ENCODE measurements at regions not wholly inside any gene's neighbourhood (a gene's known extent, or its start where the extent isn't known, plus 50 kb on each side); places are given as distances from the start of the nearest gene placed in this dataset.
A peak's percentile ranks its signal among the peaks of the same experiment; 100 is the strongest.
"Not testable (repeated sequence)": the region's sequence is repeated elsewhere in the genome, so short reads cannot be mapped to it uniquely, and the experiment has no call there.

- DNase-seq (ENCODE audit: low read depth, low spot score), result no peak
Observed at GRCh38 chr1:99062192-99062591, 57.5 kb upstream of the PLPPR5 start.

GRCh38 chr1:99069146-99069545 lies 64.5 kb upstream of the PLPPR5 start:
- DNase-seq (ENCODE audit: low read depth, low spot score), result peak; percentile 6

GRCh38 chr1:99078529-99078928 lies 73.9 kb upstream of the PLPPR5 start:
- DNase-seq (ENCODE audit: low read depth, low spot score), result not testable (repeated sequence)

- no peak for DNase-seq (ENCODE audit: low read depth, low spot score)
Observed at GRCh38 chr1:99082366-99082765, 77.7 kb upstream of the PLPPR5 start.

- DNase-seq (ENCODE audit: low read depth, low spot score), result no peak
Observed at GRCh38 chr1:99083338-99083737, 78.7 kb upstream of the PLPPR5 start.

- no peak for DNase-seq (ENCODE audit: low read depth, low spot score)
Observed at GRCh38 chr1:99084562-99084961, 79.9 kb upstream of the PLPPR5 start.

- DNase-seq (ENCODE audit: low read depth, low spot score), result no peak
Observed at GRCh38 chr1:99086057-99086456, 81.4 kb upstream of the PLPPR5 start.

GRCh38 chr1:99098589-99098988 lies 93.9 kb upstream of the PLPPR5 start:
- no peak for DNase-seq (ENCODE audit: low read depth, low spot score)

- DNase-seq (ENCODE audit: low read depth, low spot score), result no peak
Observed at GRCh38 chr1:99106274-99106673, 101.6 kb upstream of the PLPPR5 start.

- no peak for DNase-seq (ENCODE audit: low read depth, low spot score)
Observed at GRCh38 chr1:99107680-99108079, 103.0 kb upstream of the PLPPR5 start.

GRCh38 chr1:99110140-99111041 lies 105.7 kb upstream of the PLPPR5 start:
- no peak for DNase-seq (ENCODE audit: low read depth, low spot score)

GRCh38 chr1:99115231-99115630 lies 110.6 kb upstream of the PLPPR5 start:
- DNase-seq (ENCODE audit: low read depth, low spot score), result no peak

GRCh38 chr1:99119188-99119587 lies 114.5 kb upstream of the PLPPR5 start:
- no peak for DNase-seq (ENCODE audit: low read depth, low spot score)

GRCh38 chr1:99122039-99122438 lies 117.4 kb upstream of the PLPPR5 start:
- DNase-seq (ENCODE audit: low read depth, low spot score), result peak; percentile 22

- no peak for DNase-seq (ENCODE audit: low read depth, low spot score)
Observed at GRCh38 chr1:99123936-99124335, 119.3 kb upstream of the PLPPR5 start.

GRCh38 chr1:99131546-99131945 lies 126.9 kb upstream of the PLPPR5 start:
- no peak for DNase-seq (ENCODE audit: low read depth, low spot score)

- DNase-seq (ENCODE audit: low read depth, low spot score), result no peak
Observed at GRCh38 chr1:99133756-99134500, 129.3 kb upstream of the PLPPR5 start.

- DNase-seq (ENCODE audit: low read depth, low spot score), result no peak
Observed at GRCh38 chr1:99137554-99138206, 126.6 kb upstream of the PLPPR4 start.

- DNase-seq (ENCODE audit: low read depth, low spot score), result no peak
Observed at GRCh38 chr1:99139876-99140275, 124.4 kb upstream of the PLPPR4 start.

GRCh38 chr1:99146129-99146848 lies 118.0 kb upstream of the PLPPR4 start:
- no peak for DNase-seq (ENCODE audit: low read depth, low spot score)

GRCh38 chr1:99149952-99150351 lies 114.3 kb upstream of the PLPPR4 start:
- no peak for DNase-seq (ENCODE audit: low read depth, low spot score)

GRCh38 chr1:99152132-99152531 lies 112.2 kb upstream of the PLPPR4 start:
- no peak for DNase-seq (ENCODE audit: low read depth, low spot score)

Measured in ELF-1 (cell line).